ENCODE measurements at regions not wholly inside any gene's neighbourhood (a gene's known extent, or its start where the extent isn't known, plus 50 kb on each side); places are given as distances from the start of the nearest gene placed in this dataset.
A peak's percentile ranks its signal among the peaks of the same experiment; 100 is the strongest.

DNA sequence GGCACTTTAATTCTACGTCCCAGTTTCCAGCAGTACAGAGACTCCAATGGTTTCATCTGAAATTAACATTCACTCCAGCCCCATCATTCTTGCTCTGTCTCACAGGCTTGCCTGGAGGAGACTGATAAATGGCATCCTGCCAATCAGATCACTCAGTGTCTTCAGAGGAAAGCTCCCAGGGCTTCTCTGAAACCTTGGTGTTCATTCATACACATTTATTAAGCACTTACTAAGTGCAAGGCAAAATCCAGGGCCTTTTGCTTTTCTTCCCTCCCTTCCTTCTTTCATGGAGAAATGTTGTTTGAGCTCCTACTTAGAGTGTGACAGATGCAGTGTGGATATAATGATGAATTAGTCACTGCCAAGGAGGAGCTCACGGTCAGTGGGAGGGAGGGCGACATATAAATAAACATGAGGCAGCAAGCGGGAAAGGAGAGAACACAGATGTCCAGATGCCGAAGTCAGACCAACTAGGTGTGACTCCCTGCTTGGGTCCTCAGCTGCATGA lies 106.7 kb upstream of the DTNBP1 start:
- no peak overlapping the region for H3K4me2 ChIP-seq (ENCODE audit: unreplicated experiment)
- in situ Hi-C loops (cut with MboI), result no loop called here
- WGBS, 2 experiments (ENCODE audit: low coverage in 1 of 2, low lambda C conversion rate in 2 of 2, missing lambda C conversion rate in 2 of 2), result 67 to 72% methylated on average over 5 of the region's 5 CpGs
- H3K9me2 ChIP-seq (ENCODE audit: insufficient read depth), result no peaks in the 10 kb centered on the region
- H3F3A ChIP-seq (ENCODE audit: insufficient read depth), result peaks cover 20% of the 10 kb centered on the region
- H4K20me1 ChIP-seq (ENCODE audit: insufficient read depth), result no peaks in the 10 kb centered on the region
- peaks cover 13% of the 10 kb centered on the region for H3K4me1 ChIP-seq (ENCODE audit: insufficient read depth)
- peaks cover 7% of the 10 kb centered on the region; the same call in 1 of the 2 replicates for H3K27me3 ChIP-seq (replicated peaks; ENCODE audit: insufficient read depth)
- DNase-seq, result peak; percentile 38
- no peaks in the 10 kb centered on the region for H3K36me3 ChIP-seq (ENCODE audit: low read depth)
- no peaks in the 10 kb centered on the region for H3K9me3 ChIP-seq (ENCODE audit: low read depth)
- H3K9ac ChIP-seq, result no peak overlapping the region
- TF ChIP-seq EZH2phosphoT487 (IDR thresholded peaks at IDR 0.05; ENCODE audit: insufficient read depth, low read depth) (no peak), EZH2 (IDR thresholded peaks at IDR 0.05; ENCODE audit: insufficient read depth, poor library complexity, severe bottlenecking) (no peak)
- no peak overlapping the region for H2AFZ ChIP-seq
- no peak overlapping the region for H3K27ac ChIP-seq
- no peaks in the 10 kb centered on the region for H3K79me2 ChIP-seq (ENCODE audit: insufficient read depth)
- no peak overlapping the region for H3K4me3 ChIP-seq

DNA sequence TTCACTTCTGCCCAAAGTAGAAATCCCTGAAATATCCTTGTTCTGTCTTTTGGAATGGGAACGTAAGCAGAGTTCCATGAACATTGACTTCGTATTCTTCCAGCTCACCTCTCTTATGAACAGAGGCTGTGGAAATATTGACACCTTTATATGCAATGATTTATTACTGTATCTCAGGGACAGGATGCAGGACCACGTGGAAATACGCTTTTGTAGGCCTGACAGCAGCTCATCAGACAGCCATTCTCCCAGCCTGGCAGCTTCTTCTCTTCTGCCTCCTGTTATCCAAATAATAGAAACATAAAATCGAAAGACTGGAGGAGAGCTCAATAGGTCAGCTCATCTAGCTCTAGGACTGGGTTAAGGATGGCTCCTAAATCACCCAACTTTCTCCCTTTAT lies 106.2 kb upstream of the DTNBP1 start:
- WGBS, 2 experiments (ENCODE audit: low coverage in 1 of 2, low lambda C conversion rate in 2 of 2, missing lambda C conversion rate in 2 of 2), result 74 to 76% methylated on average over 5 of the region's 5 CpGs
- TF ChIP-seq EZH2 (IDR thresholded peaks at IDR 0.05; ENCODE audit: insufficient read depth, poor library complexity, severe bottlenecking) (no peak), EZH2phosphoT487 (IDR thresholded peaks at IDR 0.05; ENCODE audit: insufficient read depth, low read depth) (no peak)
- Histone ChIP-seq H3K27me3 (replicated peaks; ENCODE audit: insufficient read depth) (peaks cover 7% of the 10 kb centered on the region; the same call in 1 of the 2 replicates), H4K20me1 (ENCODE audit: insufficient read depth) (no peaks in the 10 kb centered on the region), H3K9me3 (ENCODE audit: low read depth) (no peaks in the 10 kb centered on the region), H3K4me1 (ENCODE audit: insufficient read depth) (peaks cover 16% of the 10 kb centered on the region), H3K4me2 (ENCODE audit: unreplicated experiment) (no peak overlapping the region), H3K79me2 (ENCODE audit: insufficient read depth) (no peaks in the 10 kb centered on the region), H3K9me2 (ENCODE audit: insufficient read depth) (no peaks in the 10 kb centered on the region), H2AFZ (no peak overlapping the region), H3F3A (ENCODE audit: insufficient read depth) (peaks cover 20% of the 10 kb centered on the region), H3K27ac (no peak overlapping the region), H3K9ac (no peak overlapping the region), H3K4me3 (no peak overlapping the region), H3K36me3 (ENCODE audit: low read depth) (no peaks in the 10 kb centered on the region)
- in situ Hi-C loops (cut with MboI), result no loop called here
- DNase-seq, result no peak

DNA sequence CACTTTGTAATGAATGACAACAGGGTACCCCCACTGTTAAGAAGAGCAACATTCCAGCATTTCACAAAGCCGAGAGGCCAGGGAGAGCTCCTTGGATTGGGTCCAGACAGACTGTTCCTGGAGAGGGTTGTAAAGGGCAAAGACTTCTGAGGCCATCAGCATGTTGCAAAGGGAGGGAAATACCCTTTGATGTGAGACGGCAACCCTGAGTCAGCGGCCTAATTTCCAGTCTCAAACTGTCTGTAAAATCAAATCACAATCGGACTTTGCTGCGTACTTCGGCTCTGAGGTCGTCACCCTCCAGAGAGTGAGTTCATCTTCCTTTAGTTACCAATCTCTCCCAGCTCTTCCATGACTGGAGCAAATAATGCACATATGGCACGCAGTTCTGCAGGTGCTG lies 101.0 kb upstream of the DTNBP1 start:
- no peak overlapping the region for H3K9ac ChIP-seq

DNA sequence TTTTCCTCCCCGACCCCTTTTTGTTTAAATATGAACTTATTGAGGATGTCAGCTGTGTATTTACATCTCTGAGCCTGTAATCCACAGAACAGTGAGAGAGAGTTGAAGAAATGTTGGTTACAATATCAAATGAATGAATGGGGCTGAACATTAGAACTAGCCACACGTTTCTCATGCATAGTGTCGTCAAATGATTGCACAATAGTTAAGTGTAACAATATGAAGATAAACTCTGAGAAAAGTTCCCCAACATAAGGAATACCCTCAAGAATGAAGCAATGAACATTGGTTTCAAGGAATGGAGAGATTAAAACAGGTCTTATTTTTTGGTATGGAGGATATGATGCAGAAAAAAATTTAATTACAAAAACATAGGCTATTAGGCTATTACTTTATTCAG lies 100.5 kb upstream of the DTNBP1 start:
- no peaks in the 10 kb centered on the region for H3K9me3 ChIP-seq (ENCODE audit: low read depth)
- no peaks in the 10 kb centered on the region for H3K27me3 ChIP-seq (replicated peaks; ENCODE audit: insufficient read depth)
- no peak overlapping the region for H3K27ac ChIP-seq
- DNase-seq, result peak; percentile 54
- H3K4me1 ChIP-seq (ENCODE audit: insufficient read depth), result peaks cover 11% of the 10 kb centered on the region
- H3K79me2 ChIP-seq (ENCODE audit: insufficient read depth), result no peaks in the 10 kb centered on the region
- H2AFZ ChIP-seq, result no peak overlapping the region
- H3K4me2 ChIP-seq (ENCODE audit: unreplicated experiment), result peak overlapping the region; percentile 16
- in situ Hi-C loops (cut with MboI), result no loop called here
- TF ChIP-seq EZH2phosphoT487 (IDR thresholded peaks at IDR 0.05; ENCODE audit: insufficient read depth, low read depth) (no peak), EZH2 (IDR thresholded peaks at IDR 0.05; ENCODE audit: insufficient read depth, poor library complexity, severe bottlenecking) (no peak)
- no peaks in the 10 kb centered on the region for H3K36me3 ChIP-seq (ENCODE audit: low read depth)
- peaks cover 11% of the 10 kb centered on the region; the same call in 1 of the 2 replicates for H3F3A ChIP-seq (ENCODE audit: insufficient read depth)
- WGBS, 2 experiments (ENCODE audit: low coverage in 1 of 2, low lambda C conversion rate in 2 of 2, missing lambda C conversion rate in 2 of 2), result 31 to 32% methylated on average over 3 of the region's 3 CpGs
- H3K9me2 ChIP-seq (ENCODE audit: insufficient read depth), result no peaks in the 10 kb centered on the region
- H3K9ac ChIP-seq, result no peak overlapping the region
- no peaks in the 10 kb centered on the region for H4K20me1 ChIP-seq (ENCODE audit: insufficient read depth)
- no peak overlapping the region for H3K4me3 ChIP-seq

More for the DNA sequence above, 101.0 kb upstream of the DTNBP1 start:
- Histone ChIP-seq H3K36me3 (ENCODE audit: low read depth) (no peaks in the 10 kb centered on the region), H4K20me1 (ENCODE audit: insufficient read depth) (no peaks in the 10 kb centered on the region), H3K4me1 (ENCODE audit: insufficient read depth) (peaks cover 11% of the 10 kb centered on the region), H3K27me3 (replicated peaks; ENCODE audit: insufficient read depth) (no peaks in the 10 kb centered on the region), H3K4me3 (no peak overlapping the region), H3K4me2 (ENCODE audit: unreplicated experiment) (peak overlapping the region; percentile 16), H3K9me3 (ENCODE audit: low read depth) (no peaks in the 10 kb centered on the region), H3K9me2 (ENCODE audit: insufficient read depth) (no peaks in the 10 kb centered on the region), H2AFZ (no peak overlapping the region), H3K79me2 (ENCODE audit: insufficient read depth) (no peaks in the 10 kb centered on the region), H3F3A (ENCODE audit: insufficient read depth) (peaks cover 11% of the 10 kb centered on the region; the same call in 1 of the 2 replicates), H3K27ac (no peak overlapping the region)
- peak; percentile 65 for DNase-seq
- TF ChIP-seq EZH2phosphoT487 (IDR thresholded peaks at IDR 0.05; ENCODE audit: insufficient read depth, low read depth) (no peak), EZH2 (IDR thresholded peaks at IDR 0.05; ENCODE audit: insufficient read depth, poor library complexity, severe bottlenecking) (no peak)
- WGBS, 2 experiments (ENCODE audit: low coverage in 1 of 2, low lambda C conversion rate in 2 of 2, missing lambda C conversion rate in 2 of 2), result 7 to 9% methylated on average over 8 of the region's 8 CpGs
- in situ Hi-C loops (cut with MboI), result no loop called here

All from GM23248 (cell line).